Lower leg skin (tissue), 4 donors: ENCODE measurements at regions not wholly inside any gene's neighbourhood (a gene's known extent, or its start where the extent isn't known, plus 50 kb on each side); places are given as distances from the start of the nearest gene placed in this dataset.

Experiments
- DNase-seq, 2 donors: peaks; one replicate each; pipeline ENCODE4 v3.0.0-alpha.2; 2019; ENCODE audit warnings: low spot score in 2 of 2
- H3K4me3 ChIP-seq: fragments of 200-600 bp; sonication (generic); 2 replicates; pipeline ENCODE4 v1.5.1; 2017; ENCODE audit warnings: mild to moderate bottlenecking, low read depth; ENCODE audit not compliant: poor library complexity, severe bottlenecking
- POLR2A ChIP-seq, 2 donors: fragments of 450-650 bp; IDR thresholded peaks; one replicate each; pipeline ENCODE4 v1.6.1; 2016 to 2017; ENCODE audit warnings: antibody characterized with exemption in 2 of 2, mild to moderate bottlenecking in 1 of 2, moderate library complexity in 1 of 2
- WGBS, 2 donors: methylation state at CpG; one replicate each; pipeline ENCODE4 v1.1.5; 2018; 5-methylcytosine and 5-hydroxymethylcytosine counted together
- intact Hi-C: fragments of 100-400 bp; cut with DNase I; formaldehyde crosslinking; loops from one replicate; pipeline ENCODE4 v1.15.0; 2023; ENCODE audit warnings: low total_unique reads
- TF ChIP-seq, protein P1 (sequence below), 3 donors: fragments of 450-650 bp; IDR thresholded peaks; one replicate each; pipeline ENCODE4 v1.5.1; 2016; ENCODE audit warnings: antibody characterized with exemption in 3 of 3, mild to moderate bottlenecking in 3 of 3, moderate library complexity in 2 of 3

DNA sequence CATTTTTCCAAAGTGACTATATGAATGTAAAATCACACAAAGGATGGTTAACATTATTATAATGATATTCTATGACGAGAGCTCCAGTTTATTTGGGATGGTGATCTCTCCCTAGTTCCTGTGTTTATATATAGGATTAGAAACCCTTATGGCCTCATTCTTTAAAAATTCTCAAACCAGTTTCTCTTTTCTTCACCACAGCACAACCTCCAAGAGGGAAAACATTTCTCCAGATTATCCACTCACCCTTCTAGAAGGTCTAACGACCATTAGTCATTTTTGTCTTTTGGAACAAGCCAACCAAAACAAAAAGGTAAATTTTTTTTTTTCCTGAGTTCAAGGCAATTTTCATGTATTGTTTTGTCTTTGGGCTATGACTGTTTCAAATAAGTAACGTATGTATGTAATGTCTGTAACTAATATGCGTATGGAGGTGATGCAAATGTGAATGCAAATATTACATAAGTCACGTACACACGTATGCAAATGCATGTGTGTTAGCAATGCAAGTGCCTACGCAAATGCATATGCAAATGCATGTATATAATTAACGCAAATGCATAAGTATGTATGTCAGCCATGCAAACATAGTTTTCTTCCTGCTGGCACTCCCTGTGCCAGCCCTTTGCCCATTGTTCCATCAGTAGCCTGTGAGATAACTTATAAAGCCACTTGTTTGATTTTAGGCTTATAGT is 72.5 kb upstream of the MORC3 start:
- intact Hi-C loops: loop anchor here (10.0 kb wide), 1 partner anchor 53 kb away; no protein-coding TSS in a partner anchor
- 80 to 86% methylated on average over 8 of the region's 8 CpGs for WGBS, 2 donors
- TF ChIP-seq, protein P1, sequence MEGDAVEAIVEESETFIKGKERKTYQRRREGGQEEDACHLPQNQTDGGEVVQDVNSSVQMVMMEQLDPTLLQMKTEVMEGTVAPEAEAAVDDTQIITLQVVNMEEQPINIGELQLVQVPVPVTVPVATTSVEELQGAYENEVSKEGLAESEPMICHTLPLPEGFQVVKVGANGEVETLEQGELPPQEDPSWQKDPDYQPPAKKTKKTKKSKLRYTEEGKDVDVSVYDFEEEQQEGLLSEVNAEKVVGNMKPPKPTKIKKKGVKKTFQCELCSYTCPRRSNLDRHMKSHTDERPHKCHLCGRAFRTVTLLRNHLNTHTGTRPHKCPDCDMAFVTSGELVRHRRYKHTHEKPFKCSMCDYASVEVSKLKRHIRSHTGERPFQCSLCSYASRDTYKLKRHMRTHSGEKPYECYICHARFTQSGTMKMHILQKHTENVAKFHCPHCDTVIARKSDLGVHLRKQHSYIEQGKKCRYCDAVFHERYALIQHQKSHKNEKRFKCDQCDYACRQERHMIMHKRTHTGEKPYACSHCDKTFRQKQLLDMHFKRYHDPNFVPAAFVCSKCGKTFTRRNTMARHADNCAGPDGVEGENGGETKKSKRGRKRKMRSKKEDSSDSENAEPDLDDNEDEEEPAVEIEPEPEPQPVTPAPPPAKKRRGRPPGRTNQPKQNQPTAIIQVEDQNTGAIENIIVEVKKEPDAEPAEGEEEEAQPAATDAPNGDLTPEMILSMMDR (IDR thresholded peaks at IDR 0.05): no peak
- no peak for TF ChIP-seq POLR2A (IDR thresholded peaks at IDR 0.05)

DNA sequence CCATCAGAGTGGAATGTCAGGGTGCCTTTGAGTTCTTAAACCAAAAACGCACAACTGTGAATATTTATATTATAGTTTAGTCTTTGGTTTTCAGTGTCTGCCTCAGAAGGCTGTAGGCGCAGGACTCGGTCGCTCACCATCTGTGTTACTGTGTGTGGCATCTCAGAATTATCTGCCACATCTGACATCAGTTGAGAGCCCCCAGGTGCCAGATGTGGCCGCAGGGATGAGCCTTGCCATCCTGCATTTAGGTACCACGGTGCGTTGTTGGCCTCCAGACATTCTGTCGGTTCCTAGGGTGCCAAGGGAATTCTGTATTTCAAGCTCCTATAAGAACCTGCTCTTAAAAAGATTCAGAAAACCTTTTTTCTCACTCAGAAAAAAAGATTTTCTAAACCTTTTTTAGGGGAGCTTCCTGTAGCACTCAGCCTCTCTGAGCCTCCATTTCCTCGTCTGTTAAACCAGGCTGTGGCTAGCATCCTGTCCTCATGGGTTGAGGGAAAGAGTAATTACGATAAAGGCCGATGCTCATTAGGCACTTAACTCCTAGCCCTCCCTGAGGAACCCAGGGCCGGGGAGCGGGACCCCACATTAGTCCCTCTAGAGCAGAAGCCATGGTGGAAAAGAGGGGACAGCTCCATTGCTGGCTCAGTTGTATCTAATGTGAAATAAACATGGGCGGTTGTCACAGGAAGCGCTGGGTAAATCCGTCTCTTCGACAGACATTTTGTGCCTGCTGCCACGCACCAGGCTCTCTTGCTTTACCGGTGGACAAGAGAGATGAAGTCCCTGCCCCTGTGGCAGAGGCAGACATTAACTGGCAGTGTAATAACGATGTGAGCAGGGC is 70.2 kb upstream of the MORC3 start:
- no peak for DNase-seq
- no peak for TF ChIP-seq POLR2A (IDR thresholded peaks at IDR 0.05)
- TF ChIP-seq, protein P1 (IDR thresholded peaks at IDR 0.05): no peak
- intact Hi-C loops: loop anchor here (10.0 kb wide), 1 partner anchor 55 kb away; no protein-coding TSS in a partner anchor

More for the DNA sequence above, 72.5 kb upstream of the MORC3 start:
- DNase-seq: no peak
- no peak overlapping the region for H3K4me3 ChIP-seq

DNA sequence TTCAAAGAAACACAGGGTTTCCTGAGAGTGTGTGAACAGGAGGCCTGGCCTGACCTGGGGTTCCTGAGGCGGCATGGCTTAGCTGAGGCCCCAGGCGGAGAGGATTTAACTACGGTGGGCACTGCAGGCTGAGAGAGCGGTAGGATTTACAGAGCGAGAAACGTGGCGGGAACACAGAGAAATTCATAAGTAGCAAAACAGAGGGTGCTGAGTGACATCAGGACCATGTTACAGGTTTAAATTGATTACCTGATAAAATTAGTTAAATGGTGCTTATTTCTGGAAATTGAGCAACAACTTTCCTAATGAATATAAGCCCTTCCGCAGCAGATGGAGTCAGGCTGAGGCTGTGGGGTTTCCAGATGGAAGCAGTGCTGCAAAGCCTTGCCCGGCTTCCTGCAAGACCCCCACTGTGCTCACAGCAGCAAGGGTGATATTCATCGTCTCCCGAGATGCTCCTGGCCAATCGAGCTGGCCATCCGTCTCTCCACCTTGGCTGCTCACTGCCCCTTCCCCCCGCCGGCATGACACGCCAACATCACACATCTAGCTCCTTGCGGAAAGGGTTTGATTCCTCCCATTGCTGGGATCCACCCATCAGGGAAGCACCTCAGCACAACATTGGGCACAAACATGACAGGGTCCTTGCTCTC is 69.4 kb upstream of the MORC3 start:
- intact Hi-C loops: no loop called here
- no peak overlapping the region for H3K4me3 ChIP-seq
- whole genome bisulfite sequencing, 2 donors: 91 to 92% methylated on average over 17 of the region's 17 CpGs
- TF ChIP-seq POLR2A (IDR thresholded peaks at IDR 0.05): no peak
- TF ChIP-seq, protein P1 (IDR thresholded peaks at IDR 0.05): no peak
- no peak for DNase-seq

More for the DNA sequence above, 70.2 kb upstream of the MORC3 start:
- no peak overlapping the region for H3K4me3 ChIP-seq
- WGBS, 2 donors: 88% methylated on average over 20 of the region's 20 CpGs

DNA sequence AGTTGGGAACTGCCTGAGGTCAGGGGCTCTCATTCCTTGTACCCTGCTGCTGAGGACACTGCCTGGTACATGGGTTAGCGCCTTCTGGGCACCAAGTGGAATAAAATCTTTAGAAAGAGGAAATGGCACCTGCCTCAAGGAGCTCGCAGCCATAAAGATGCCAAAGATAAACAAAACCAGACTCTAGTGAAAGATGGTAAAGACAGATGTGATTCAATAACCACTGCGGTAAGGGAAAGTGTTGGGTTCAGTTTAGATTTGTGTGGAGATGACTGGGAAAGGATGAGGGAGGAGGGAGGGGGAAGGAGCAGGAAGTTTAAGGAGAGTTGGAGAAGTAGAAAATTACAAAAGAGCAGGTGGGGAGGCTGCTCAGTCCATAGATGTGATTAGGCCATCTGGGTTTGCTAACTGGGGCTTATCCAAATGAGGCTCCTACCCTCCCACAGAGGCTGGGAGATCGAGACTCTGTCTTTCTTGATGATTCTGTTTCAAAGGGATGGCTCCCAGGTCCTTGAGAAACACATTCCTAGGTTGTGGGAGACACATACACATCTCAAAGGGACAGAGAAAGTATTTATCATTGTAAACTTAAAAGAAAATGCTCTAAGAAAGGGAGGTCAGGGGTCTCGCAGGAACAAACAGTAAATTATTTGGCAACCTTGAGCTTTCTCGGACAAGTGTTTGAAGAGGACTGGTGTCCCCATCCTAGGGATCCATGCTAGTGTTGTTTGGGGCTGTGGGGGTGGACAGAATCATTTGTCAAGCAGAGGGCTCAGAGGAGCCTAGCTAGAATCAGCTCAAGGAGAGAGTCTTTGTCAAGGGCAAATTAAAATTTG is 65.7 kb upstream of the MORC3 start:
- 68 to 75% methylated on average over 6 of the region's 6 CpGs for WGBS, 2 donors
- intact Hi-C loops: no loop called here
- no peak overlapping the region for H3K4me3 ChIP-seq
- TF ChIP-seq POLR2A (IDR thresholded peaks at IDR 0.05): no peak
- TF ChIP-seq, protein P1 (IDR thresholded peaks at IDR 0.05): no peak
- DNase-seq: no peak

DNA sequence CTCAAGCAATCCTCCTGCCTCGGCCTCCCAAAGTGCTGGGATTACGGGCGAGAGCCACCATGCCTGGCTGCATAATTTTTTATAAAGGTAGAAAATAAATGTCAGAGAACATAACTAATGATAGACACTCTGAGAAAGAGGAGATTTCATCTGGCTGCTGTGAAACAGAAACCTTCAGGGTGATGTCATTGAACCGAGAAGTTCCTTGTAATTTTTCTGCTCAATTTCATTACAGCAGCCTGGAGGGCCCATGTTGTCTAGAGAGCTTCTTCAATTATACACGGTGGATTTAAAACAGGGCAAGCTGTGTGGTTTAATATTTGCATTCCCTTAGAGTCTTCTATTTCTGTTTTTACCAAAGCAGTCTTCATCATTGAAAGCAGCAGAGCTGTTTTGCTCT is 64.3 kb upstream of the MORC3 start:
- WGBS, 2 donors: 84 to 85% methylated on average over 5 of the region's 5 CpGs
- intact Hi-C loops: no loop called here
- no peak for DNase-seq
- TF ChIP-seq, protein P1 (IDR thresholded peaks at IDR 0.05): no peak
- no peak for TF ChIP-seq POLR2A (IDR thresholded peaks at IDR 0.05)
- no peak overlapping the region for H3K4me3 ChIP-seq
